Stimulated activated CD8-positive, alpha-beta memory T cell treated with anti-CD3 and anti-CD28 coated beads, Interleukin-15, amount 100 ng/mL, for 48 hours (primary cell): ENCODE measurements at regions not wholly inside any gene's neighbourhood (a gene's known extent, or its start where the extent isn't known, plus 50 kb on each side); places are given as distances from the start of the nearest gene placed in this dataset.

Source experiments
- DNase-seq, 2 donors: peaks; one replicate each; pipeline ENCODE4 v3.0.0-alpha.2; 2020; ENCODE audit warnings: low read depth in 2 of 2

DNA sequence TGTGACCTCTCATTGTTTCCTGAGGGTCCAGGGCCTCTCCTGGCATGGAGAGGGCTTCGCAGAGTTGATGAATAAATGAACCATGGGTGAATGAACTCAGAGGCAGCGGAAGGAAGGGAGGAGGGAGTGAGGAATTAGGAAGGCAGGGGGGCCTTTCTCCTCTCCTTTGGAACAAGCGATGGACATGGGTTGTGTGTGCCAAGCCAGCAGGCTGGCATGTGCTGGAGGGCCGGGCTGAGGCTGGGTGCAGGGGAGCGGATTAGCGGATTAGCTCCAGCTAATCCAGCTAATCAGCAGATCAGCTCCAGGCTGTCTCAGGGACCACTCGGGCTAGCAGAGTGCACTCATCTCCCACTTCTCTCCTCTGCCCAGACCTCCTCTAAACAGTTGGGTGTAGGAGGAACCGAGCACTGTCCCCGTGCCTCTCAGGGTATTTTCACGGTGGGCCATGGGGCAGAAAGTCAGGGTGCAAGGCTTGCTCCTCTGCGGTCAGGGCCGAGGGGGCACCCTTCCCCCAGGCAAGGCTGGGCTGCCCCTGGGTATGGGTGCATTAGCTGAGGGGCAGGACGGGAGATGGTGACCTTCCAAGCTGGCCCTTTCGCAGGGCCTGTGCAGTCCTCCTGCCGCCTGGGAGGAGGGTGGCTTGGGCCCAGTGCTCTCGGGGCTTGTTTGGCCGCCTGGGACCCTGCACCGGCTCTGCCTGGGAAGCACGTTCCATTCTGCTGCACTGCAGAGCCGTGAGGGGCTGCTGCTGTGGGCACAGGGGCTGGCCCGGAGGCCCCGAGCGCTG lies 120.3 kb upstream of the B3GAT1 start:
- no peak for DNase-seq

DNA sequence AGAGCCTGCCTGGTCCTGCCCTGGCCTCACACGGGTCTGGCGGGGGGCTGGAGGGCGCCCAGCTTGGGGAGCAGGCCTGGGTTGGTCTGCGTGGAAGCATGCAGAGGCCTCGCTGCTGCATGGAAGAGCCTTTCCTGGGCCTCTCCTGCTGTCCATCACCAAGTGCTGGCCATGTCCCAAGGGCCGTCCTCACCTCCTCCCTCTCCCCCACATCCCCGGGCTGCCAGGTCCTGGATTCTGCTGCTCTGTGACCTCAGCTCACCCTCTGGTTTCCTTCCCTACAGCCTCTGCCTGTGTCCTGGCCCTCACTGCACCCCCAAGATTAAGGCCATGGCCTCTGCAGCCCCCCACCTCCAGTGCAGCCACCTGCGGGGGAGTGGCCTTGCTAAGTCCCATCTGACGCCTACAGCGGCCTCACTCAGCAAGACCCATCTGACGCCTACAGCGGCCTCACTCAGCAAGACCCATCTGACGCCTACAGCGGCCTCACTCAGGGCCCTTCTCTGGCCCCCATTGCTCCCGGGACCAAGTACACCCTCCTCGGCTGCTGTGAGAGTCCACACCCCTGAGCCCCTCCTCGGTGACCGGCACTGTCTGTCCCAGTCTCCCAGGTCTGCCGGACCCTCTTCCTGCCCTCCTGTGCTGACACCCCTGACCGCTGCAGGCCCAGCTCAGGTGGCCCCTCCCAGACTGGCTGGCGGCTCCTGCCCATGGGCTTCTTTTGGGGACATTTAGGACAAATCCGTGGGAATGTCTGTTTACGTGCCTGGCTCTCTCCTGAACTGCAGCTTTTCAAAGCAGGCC lies 119.5 kb upstream of the B3GAT1 start:
- no peak for DNase-seq

DNA sequence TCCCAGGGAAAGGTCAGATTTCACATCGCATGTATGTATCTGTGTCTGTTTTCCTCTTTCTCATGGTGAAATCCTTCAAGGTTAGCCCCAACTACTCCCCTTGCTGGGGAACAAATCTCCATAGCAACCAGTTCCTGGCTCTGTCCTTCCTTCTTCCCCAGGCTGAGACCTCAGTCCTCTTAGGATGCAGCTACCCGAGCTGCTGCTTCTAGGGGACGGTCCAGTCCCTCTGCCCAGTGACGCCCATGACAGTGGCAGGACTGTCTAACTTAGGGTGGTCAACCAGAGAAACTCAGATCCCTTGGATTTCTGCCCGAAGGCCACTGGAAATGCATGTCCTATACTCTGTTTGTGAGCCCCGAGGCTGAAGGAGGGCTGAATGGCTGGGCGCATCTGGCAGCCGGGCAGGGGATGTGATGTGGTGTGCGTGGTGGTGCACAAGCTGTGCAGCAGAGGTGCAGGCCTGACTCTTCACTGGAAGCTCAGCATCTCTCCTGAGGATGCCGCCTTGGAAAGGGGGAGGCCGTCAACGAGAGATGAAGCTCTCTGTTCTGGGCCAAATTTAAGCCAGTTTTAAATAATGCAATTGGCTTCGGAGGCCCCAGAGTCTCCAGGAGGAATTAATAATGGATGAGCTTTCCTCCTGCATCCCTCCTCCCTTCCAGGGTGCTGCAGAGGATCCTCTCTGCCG lies 118.7 kb upstream of the B3GAT1 start:
- DNase-seq, result no peak

DNA sequence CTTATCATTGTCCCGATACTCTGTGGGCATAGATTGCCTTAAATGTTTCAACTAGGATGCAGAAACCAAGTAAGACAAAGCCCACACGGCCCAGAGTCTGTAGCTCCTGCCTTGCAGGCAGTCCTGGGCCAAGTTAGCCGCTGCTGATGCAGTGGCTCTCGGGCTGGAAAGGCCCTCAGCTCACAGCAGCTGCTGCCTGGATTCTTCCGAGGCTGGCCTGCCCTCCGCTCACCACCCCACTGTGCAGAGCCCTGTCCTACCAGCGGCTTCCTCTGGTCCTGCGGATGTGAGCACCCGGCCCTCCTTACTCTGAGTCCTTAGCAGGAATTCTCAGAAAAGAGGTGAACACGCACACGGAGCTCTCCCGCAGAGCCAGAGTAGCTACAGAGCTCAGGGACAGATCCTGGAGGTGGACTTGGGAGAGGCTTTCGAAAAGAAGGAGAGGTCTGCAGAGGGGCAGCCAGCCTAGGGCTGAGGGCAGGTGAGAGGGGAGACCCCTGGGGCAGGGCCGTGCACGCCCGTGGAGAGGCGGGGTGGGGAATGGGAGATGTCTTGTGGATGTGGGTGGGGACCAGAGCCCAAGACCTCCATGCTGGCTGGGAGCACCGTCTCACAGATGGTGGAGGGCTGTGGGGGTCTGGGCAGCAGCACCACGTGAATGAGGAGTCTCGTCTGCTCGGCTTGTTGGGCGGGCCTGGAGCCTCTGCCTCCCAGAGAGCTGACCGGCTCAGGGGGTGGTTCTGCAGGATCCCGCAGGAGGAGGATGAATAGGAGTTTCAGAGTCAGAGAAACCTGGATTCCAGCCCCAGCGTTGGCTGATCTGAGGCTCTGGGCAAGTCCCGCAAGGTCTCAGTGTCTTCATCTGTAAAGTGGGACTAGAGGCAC lies 117.4 kb upstream of the B3GAT1 start:
- DNase-seq, result no peak

DNA sequence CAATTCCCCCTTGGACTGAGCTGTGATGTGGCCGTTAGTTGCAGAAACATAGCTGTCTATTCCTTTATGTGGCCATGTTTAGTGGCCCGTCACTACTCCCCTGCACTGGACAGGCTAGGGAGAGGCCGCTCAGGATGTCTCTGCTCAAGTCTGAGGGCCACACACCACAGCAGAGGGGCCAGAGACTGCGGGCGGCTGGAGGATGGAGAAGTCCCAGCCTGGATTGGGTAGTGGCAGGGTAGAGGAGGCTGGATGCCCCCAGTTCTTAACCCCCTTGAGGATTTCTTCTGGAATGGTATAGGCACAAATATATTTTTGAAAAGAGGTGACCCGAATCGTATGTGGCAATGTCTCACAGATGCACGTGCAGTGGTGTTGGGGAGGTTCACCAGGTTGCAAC lies 116.4 kb upstream of the B3GAT1 start:
- no peak for DNase-seq

DNA sequence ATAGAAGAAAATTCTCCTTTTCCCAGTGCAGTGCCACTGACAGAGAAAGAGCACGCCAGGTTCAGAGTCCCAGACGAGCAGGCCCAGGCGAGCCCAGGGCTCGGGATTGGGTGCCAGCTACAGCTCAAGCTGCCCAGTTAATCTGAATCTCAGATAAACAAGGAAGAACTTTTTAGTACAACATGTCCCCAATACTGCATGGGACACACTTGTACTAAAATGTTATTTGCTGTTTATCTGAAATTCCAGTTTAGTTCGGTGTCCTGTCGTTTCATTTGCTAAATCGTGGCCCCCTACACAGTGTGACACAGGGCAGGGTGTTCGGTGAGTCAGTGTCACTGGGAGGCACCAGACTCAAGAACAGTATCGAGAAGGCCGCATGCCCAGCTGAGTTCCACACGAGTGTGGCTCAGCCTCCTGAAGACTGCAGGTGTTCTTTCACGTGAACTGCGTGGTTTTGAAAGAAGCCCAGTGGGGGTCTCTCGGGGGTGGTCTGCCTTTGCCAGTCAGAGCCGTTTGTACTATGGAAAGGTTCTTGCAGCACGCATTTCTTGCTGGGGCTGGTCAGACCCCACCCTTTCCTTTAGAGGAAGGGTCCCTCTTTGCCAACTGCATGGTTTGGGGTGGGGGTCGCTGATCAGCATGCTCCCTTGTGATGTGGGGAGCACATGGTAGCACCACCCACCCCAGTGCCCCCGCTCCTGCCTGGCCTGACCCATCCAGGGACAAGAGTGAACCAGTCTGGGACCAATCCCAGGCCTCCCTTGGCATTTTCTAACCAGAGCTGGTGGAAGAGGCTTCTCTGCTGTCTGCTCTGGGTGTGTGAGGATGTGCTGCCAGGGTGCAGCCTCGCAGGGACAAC lies 115.6 kb upstream of the B3GAT1 start:
- no peak for DNase-seq

DNA sequence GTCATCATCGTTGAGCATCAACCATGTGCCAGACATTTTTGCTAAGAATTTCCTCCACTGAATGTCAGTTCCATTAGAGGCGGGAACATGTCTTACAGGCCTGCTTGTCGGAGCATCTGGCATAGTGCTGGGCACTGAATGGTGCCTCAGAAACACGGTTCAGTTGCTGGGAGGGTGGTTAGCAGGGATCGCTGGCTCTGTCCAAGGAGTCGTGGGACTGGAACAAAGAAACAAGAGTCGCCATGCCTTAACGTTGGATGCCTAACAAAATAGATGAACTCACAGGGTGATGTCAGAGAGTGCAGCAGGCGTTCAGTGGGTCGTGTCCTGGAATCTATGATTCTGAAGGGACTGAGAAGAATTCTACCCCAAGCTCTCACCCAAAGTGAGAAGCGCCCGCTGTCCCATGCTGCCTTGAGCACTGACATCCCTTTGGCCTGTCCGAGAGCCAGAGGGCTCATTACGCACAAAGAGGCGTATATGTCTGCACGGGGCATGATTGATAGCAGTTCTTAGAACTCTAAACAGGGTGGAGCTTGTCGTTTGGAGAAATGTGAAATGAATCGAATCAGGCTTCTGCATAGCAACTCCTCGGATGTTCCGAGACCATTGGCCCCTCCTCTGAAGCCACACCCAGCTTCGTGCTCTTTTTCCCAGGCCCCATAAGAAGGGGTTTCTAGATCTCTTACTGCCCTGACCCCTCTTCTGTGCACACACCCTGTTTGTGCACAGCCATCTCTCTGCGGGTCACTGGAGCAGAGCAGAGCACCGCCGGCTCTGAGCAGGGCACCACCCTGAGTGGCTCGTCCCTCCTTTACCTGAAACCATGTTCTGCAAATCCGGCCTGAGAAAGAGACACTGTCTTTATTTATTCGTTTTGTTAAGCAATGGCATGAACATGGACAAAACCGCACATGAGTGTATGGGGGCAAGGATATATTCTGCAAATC lies 113.1 kb upstream of the B3GAT1 start:
- no peak for DNase-seq

DNA sequence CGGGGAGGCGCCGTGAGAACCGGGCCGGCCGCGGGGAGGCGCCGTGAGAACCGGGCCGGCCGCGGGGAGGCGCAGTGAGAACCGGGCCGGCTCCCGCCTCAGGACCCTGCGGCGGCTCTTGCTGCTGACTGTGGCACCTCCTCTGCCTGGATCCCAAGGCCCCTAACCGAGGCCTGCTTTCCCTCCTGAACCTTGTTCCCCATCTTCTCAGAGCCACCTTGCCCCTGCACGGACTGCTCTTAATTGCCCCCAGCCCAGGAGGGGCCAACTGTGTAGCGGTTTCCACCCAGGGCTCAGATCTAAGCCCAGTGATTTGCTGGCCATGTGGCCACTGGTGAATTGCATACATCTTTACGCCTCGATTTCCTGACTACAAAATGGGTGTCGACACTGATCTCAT lies 112.2 kb upstream of the B3GAT1 start:
- DNase-seq, result no peak

DNA sequence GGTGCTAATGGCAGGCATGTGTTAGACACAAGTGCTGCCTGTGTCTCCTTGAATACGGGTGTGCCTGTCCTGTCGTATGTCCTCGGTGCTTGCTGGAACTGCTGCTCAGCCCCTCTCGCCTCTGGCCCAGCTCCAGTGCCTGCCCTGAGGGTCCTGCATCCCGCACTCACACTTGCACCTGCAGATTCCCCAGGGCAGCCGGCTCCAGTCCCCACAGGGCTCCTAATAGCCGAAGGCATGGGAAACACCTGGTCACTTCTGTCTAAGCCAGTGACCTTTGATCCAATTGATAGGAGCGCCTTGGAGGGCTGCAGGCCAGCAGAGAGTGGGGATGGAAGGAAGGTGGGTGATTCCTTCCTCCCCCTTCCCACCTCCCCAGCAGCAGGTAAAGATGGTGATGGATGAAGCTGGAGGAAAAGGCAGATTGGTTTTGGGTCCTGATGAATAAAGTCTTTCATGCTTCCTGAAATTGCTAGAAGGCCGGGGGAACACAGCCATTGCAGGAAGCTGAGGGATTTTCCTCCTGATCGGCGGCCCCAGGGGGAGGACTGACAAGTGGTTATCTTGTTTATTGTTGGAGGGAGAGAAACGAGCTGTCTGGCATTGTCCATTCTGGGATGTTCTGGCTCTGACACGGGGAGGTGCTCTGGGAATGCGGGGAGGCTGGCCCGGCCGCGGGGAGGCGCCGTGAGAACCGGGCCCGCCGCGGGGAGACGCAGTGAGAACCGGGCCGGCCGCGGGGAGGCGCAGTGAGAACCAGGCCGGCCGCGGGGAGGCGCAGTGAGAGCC lies 110.9 kb upstream of the B3GAT1 start:
- DNase-seq, result no peak

DNA sequence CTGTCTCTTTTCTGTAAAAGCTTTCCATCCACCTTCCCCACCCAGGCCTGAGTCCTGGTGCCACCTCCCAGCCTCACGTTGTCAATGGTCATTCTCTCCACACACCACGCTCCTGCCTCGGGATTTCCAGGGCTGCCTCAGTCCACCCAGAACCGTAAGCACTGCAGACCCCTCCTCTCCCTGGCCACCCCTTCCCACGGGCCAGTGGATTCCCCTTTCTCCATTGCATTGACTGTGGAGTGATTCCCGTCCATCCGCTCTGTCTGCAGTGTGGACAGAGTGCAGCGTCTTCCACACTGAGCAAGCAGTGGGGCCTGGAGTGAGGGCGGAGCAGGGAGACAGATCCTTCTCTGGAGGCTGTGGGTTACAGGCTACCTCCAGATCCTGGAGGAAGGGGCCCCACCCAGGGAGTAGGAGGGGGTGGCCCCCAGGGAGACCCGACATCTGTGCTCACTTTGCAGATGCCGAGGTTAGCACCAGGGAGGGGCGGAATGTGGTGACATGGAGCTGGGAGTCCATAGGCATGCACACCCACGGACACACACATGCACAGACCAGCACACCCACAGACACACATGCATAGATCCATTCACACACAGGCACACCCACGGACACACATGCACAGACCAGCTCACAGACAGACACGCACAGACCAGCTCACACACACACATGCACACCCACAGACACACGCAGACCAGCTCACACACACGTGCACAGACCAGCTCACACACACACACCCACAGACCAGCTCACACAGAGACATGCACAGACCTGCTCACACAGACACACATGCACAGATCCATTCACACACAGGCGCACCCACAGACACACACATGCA lies 109.6 kb upstream of the B3GAT1 start:
- no peak for DNase-seq

DNA sequence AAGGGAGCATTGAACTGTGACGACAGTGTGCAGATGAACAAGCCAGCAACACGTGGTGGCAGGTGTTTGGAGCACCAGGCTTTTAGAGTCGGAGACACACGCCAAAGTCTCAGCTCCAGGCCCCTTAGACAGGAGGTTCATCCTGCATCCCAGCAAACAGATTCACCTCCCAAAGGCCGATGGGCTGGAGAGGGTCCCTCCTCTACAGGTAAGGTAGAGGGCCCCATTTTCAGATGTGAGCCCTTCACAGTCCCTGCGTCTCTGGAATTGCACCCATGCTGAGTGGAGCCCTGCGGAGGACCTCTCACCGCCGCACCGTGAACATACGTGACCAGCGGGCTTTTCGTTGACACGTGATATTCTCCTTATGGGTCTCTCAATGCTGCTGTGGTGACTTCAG lies 109.0 kb upstream of the B3GAT1 start:
- no peak for DNase-seq

DNA sequence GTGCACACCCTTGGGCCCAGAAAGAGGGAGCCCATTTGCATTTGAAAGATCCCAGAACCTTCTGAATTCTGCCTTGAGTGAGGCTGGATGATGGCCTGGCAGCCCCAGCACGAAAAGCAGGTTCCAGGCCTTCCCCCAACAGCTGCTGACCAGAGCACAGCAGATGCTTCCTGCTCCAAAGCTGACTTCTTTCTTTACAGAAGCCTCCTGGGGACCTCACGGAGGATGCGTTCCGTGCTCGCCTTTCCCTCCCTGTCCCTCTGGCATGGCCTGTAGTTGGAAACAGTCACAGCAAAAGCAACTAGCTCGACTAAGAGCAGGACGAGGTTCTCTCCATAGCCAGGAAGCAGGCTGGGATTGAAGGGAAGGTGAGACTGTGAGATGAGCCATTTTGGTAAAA lies 107.7 kb upstream of the B3GAT1 start:
- DNase-seq, result no peak

DNA sequence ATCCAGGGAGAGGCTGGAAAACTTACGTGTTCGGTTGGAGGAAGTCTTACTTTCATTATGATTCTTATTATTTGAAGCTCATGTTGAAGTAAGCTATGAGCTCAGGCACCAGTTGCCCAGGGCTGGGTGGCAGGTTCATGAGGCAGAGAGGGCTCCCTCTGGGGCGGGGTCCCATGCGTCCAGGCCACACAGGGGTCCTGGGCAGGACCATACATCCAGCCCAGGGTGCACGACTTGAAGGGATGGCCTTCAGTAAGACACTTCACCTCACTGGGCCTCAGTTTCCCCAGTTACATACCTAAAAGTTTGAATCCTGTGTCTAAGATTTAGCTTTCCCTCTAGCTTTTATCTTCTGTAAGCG lies 107.3 kb upstream of the B3GAT1 start:
- no peak for DNase-seq

DNA sequence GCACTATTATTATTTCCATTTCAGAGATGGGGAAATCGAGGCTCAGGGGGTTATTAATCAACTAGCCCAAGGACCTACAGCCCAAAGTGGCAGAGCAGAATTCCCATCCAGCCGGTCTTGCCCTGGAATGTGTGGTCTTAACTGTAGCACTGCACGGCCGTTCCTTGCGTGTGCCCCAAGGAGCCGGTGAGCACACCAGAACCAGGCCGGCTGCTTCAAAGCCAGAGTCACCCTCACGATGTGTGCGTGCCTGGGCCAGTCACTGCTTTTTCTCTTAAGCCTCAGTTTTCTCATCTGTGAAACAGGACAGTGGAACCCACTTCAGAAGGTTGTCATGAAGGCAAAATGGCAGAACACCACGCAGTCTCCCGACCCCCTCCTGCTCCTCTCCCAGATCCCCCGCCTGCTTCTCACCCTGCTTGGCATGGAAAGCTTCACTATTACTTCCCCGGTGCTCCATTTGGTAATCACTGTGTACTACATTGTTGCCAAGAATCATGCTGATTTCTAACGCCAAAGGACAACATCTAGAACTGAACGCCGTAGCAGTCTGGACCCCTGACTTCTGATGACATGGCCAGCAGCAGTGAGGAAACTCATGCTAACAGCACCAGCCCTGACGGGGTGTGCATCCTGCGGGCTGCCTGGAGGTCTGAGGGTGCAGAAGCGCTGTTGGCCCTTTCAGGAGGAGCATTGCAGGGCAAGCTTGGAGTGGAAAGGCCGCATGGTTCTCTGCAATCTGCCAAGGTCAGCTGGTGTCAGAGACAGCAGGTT lies 106.8 kb upstream of the B3GAT1 start:
- DNase-seq, result no peak

DNA sequence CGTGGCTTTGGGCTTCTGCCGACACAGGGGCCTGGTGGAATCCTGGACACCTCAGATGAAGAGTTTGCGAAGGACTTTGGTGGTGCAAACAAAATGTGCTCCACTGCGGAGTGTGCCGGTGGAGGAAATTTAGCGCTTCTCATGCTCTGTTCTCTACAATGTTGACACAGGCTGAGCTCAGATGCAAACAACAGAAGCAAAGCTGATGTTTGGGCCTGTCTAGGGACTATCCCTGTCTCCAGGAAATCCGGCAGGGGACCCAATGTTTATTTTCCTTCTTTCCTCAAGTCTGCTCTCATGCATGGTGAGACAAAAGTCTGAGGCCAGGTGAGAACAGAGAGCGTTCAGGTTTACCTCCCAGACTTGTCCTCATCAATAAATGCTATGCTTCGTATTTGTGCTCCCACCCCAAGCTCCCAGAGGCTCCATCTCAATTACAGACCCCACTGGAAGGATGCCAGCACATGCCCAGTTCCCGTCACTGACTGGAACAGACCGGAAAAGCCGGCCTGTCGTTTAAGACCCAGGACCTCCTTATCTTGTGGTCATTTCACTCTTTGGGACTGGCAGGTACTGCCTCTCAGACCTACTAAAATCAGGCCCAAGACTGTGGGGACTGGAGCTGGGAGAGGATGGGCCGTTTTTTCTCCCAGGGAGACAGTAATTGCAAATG lies 105.7 kb upstream of the B3GAT1 start:
- DNase-seq, result no peak

DNA sequence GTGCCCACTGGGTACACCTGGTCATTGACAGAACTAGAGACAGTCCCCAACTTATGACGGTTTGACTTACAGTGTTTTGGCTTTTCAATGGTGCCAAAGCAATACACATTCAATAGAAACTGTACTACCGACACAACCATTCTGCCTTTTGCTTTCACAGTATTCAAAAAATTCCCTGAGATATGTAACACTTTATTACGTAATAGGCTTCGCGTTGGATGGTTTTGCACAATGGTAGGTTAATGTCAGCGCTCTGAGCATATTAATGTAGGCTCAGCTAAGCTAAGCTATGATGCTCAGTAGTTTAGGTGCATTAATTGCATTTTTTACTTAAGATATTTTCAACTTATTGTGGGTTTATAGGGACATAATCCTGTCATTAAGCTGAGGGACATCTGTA lies 105.1 kb upstream of the B3GAT1 start:
- DNase-seq, result no peak

DNA sequence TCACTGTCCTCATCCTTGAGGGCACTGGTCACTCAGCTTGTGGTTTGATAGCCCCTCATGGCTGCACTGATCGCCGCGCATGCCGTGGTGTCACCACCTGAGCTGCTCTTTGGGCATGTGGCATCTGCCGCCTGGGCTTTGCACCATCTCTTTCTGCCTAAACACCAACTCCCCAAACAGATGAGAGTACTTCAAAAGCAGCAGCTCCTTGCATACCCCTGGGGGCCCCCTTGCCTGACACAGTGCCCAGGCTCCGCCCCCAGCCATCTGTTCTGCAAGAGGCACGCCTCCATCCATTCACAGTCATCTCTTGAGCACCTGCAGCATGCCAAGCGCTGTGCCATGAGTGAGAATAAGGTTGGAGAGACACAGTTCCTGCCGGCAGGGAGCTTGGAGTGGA lies 104.5 kb upstream of the B3GAT1 start:
- no peak for DNase-seq
